ENCODE measurements at regions not wholly inside any gene's neighbourhood (a gene's known extent, or its start where the extent isn't known, plus 50 kb on each side); places are given as distances from the start of the nearest gene placed in this dataset.
A peak's percentile ranks its signal among the peaks of the same experiment; 100 is the strongest.

DNA sequence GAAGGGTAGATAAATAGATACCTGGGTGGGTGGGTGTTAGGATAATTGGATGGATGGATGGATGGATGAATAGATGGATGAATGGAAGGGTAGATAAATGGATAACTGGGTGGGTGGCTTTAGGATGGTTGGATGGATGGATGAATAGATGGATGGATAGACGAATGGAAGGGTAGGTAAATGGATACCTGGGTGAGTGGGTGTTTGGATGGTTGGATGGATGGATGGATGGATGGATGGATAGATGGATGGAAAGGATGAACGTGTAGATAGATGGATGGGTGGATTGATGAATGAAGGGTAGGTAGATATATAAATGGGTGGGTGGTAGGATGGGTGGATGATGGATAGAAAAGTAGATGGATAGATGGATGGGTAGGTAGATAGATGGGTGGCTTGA lies 59.8 kb upstream of the RXRA start:
- ChIA-PET POLR2A (no interaction called here), CTCF (no interaction called here)
- intact Hi-C loops (cut with DNase I, micrococcal nuclease): no loop called here
- peaks cover 8 to 15% of the 10 kb centered on the region in 2 experiments for H3K27me3 ChIP-seq (ENCODE audit: control insufficient read depth in 1 of 2, insufficient read depth in 2 of 2, low read length in 2 of 2)
- H3K4me3 ChIP-seq (ENCODE audit: low read length): no peak overlapping the region
- no peaks in the 10 kb centered on the region for H3K36me3 ChIP-seq (ENCODE audit: insufficient read depth, low read length)
- TF ChIP-seq, protein P1, sequence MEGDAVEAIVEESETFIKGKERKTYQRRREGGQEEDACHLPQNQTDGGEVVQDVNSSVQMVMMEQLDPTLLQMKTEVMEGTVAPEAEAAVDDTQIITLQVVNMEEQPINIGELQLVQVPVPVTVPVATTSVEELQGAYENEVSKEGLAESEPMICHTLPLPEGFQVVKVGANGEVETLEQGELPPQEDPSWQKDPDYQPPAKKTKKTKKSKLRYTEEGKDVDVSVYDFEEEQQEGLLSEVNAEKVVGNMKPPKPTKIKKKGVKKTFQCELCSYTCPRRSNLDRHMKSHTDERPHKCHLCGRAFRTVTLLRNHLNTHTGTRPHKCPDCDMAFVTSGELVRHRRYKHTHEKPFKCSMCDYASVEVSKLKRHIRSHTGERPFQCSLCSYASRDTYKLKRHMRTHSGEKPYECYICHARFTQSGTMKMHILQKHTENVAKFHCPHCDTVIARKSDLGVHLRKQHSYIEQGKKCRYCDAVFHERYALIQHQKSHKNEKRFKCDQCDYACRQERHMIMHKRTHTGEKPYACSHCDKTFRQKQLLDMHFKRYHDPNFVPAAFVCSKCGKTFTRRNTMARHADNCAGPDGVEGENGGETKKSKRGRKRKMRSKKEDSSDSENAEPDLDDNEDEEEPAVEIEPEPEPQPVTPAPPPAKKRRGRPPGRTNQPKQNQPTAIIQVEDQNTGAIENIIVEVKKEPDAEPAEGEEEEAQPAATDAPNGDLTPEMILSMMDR (IDR thresholded peaks at IDR 0.05): no peak
- peaks cover 0 to 19% of the 10 kb centered on the region in 2 experiments for H3K9me3 ChIP-seq (ENCODE audit: control insufficient read depth in 1 of 2, insufficient read depth in 1 of 2, low read length in 2 of 2)
- no peak overlapping the region for H3K27ac ChIP-seq (ENCODE audit: low read depth in 1 of 2, low read length in 2 of 2)
- H3K4me1 ChIP-seq (ENCODE audit: insufficient read depth, low read length): peaks cover 3% of the 10 kb centered on the region
- no peaks in the 10 kb centered on the region for H3K36me3 Mint-ChIP-seq (ENCODE audit: low read depth)
- H3K9me3 Mint-ChIP-seq: no peaks in the 10 kb centered on the region
- no peak overlapping the region for H3K4me3 Mint-ChIP-seq
- no peak for DNase-seq
- H3K27me3 Mint-ChIP-seq: peaks cover 28% of the 10 kb centered on the region
- no peak overlapping the region for H3K27ac Mint-ChIP-seq
- no peak for ATAC-seq (ENCODE audit: poor library complexity)
- H3K4me1 Mint-ChIP-seq (ENCODE audit: low read depth): no peaks in the 10 kb centered on the region

DNA sequence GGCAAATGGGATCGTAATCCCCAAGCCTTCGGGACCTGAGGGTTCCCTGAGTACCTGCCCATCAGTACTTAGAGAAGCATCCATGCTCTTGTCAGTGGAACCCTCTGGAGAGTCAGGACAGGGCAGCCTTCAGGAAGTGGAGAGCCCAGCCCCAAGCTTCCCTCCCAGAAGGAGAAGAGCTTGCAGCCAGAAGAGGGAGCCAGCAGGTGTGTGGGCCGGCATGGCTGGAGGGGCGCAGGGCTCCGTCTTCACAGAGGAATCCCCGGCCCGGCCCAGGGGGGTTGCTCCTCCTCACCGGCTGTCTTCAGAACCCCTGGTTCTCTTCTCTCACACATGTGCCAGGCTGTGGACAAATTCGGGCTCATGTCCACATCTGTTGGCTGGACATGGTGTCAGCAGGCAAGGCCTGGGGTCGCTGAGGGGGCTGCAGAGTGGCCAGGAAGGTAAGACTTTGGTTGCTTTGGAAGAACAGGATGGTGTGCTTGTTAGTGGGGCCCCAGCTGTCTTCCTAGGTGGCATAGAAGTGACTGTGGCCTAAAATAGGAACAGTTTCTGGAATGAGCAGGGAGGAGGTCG lies 58.9 kb upstream of the RXRA start:
- no peak overlapping the region for H3K27ac ChIP-seq (ENCODE audit: low read depth in 1 of 2, low read length in 2 of 2)
- DNase-seq: no peak
- no peak for ATAC-seq (ENCODE audit: poor library complexity)
- H3K27me3 Mint-ChIP-seq: peaks cover 28% of the 10 kb centered on the region
- H3K9me3 Mint-ChIP-seq: no peaks in the 10 kb centered on the region
- peaks cover 8 to 15% of the 10 kb centered on the region in 2 experiments for H3K27me3 ChIP-seq (ENCODE audit: control insufficient read depth in 1 of 2, insufficient read depth in 2 of 2, low read length in 2 of 2)
- no peaks in the 10 kb centered on the region for H3K36me3 ChIP-seq (ENCODE audit: insufficient read depth, low read length)
- no peak overlapping the region for H3K4me3 Mint-ChIP-seq
- ChIA-PET POLR2A (no interaction called here), CTCF (interaction anchor here (0.6 kb wide), 1 partner anchor 96 kb away, joined by 3 read pairs; no protein-coding TSS in a partner anchor)
- no peaks in the 10 kb centered on the region for H3K36me3 Mint-ChIP-seq (ENCODE audit: low read depth)
- H3K4me1 ChIP-seq (ENCODE audit: insufficient read depth, low read length): peaks cover 3% of the 10 kb centered on the region
- no peaks in the 10 kb centered on the region for H3K4me1 Mint-ChIP-seq (ENCODE audit: low read depth)
- no peak overlapping the region for H3K27ac Mint-ChIP-seq
- peaks cover 0 to 22% of the 10 kb centered on the region in 2 experiments for H3K9me3 ChIP-seq (ENCODE audit: control insufficient read depth in 1 of 2, insufficient read depth in 1 of 2, low read length in 2 of 2)
- H3K4me3 ChIP-seq (ENCODE audit: low read length): no peak overlapping the region
- TF ChIP-seq, protein P1 (IDR thresholded peaks at IDR 0.05): no peak
- intact Hi-C loops (cut with DNase I, micrococcal nuclease): no loop called here

DNA sequence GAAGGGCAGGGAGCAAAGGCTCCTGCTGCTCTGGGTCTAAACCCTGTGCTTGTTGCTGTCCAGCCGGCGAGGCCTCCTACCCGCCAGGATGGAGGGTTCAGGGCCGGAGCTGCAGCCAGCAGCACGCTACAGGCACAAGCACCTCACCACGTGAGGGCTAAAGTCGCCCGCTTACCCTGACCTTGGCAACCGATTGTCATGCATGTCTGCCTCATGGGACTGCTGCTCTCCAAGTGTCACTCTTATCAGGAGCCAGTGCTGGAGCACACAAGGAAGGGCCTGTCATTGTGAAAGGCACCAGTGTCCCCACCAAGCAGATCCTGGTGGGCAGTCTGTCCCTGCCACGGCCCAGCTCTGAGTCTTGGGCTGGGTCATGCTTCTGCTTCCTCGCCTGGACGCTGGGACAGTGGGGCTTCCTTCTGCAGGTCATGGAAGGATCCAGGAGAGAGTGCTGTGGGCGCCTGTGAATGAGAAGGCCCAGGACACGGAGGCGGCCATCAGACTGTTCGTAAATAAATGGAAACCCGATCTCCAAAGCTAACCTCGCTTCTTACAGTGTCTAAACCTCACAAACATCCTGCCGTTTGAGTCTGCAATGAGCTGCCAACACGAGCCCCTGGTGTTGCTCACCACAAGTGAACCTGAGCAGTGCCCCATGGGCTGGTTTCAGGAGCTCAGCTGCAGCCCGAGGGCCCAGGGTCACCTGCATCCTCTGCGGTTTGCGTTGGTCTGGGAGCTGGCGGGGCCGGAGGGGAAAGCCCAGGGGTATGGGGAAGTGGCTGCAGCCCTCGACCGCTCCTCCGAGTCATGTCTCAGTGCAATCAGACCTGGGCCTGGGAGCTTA lies 58.2 kb upstream of the RXRA start:
- ATAC-seq (ENCODE audit: poor library complexity) (no peak), DNase-seq (peak in 2 of 14 experiments; percentile 48 to 49)
- no peaks in the 10 kb centered on the region for H3K9me3 Mint-ChIP-seq
- Histone ChIP-seq H3K36me3 (ENCODE audit: insufficient read depth, low read length) (no peaks in the 10 kb centered on the region), H3K4me3 (ENCODE audit: low read length) (no peak overlapping the region), H3K27me3 (ENCODE audit: control insufficient read depth in 1 of 2, insufficient read depth in 2 of 2, low read length in 2 of 2) (peaks cover 8 to 15% of the 10 kb centered on the region in 2 experiments), H3K27ac (ENCODE audit: low read depth in 1 of 2, low read length in 2 of 2) (no peak overlapping the region), H3K9me3 (ENCODE audit: control insufficient read depth in 1 of 2, insufficient read depth in 1 of 2, low read length in 2 of 2) (peaks cover 0 to 22% of the 10 kb centered on the region in 2 experiments), H3K4me1 (ENCODE audit: insufficient read depth, low read length) (peaks cover 3% of the 10 kb centered on the region)
- intact Hi-C loops (cut with DNase I, micrococcal nuclease): no loop called here
- TF ChIP-seq, protein P1 (IDR thresholded peaks at IDR 0.05): no peak
- H3K27ac Mint-ChIP-seq: no peak overlapping the region
- no peaks in the 10 kb centered on the region for H3K36me3 Mint-ChIP-seq (ENCODE audit: low read depth)
- POLR2A ChIA-PET: no interaction called here
- H3K27me3 Mint-ChIP-seq: peaks cover 28% of the 10 kb centered on the region
- no peaks in the 10 kb centered on the region for H3K4me1 Mint-ChIP-seq (ENCODE audit: low read depth)
- no peak overlapping the region for H3K4me3 Mint-ChIP-seq
- CTCF ChIA-PET: interaction anchor here (0.6 kb wide), 1 partner anchor 97 kb away, joined by 3 read pairs; no protein-coding TSS in a partner anchor

All from CD4-positive, alpha-beta T cell (primary cell).